Testis (tissue), 2 donors: ENCODE measurements at regions not wholly inside any gene's neighbourhood (a gene's known extent, or its start where the extent isn't known, plus 50 kb on each side); places are given as distances from the start of the nearest gene placed in this dataset.

ENCODE experiments used
- DNase-seq: peaks from one replicate; pipeline ENCODE4 v3.0.0-alpha.2; 2019
- H3K27ac ChIP-seq, 2 donors: fragments of 200-600 bp; sonication (generic); one replicate each; pipeline ENCODE4 v1.5.1; 2019
- H3K27me3 ChIP-seq: fragments of 200-600 bp; sonication (generic); one replicate; pipeline ENCODE4 v1.5.1; 2019
- H3K36me3 ChIP-seq: fragments of 200-600 bp; sonication (generic); one replicate; pipeline ENCODE4 v1.5.1; 2017; ENCODE audit warnings: low read depth; ENCODE audit errors: missing control alignments
- H3K4me1 ChIP-seq: fragments of 200-600 bp; sonication (generic); one replicate; pipeline ENCODE4 v1.5.1; 2019
- H3K4me3 ChIP-seq, 2 donors: fragments of 200-600 bp; sonication (generic); one replicate each; pipeline ENCODE4 v1.5.1; 2017 to 2019
- H3K9me3 ChIP-seq: fragments of 200-600 bp; sonication (generic); one replicate; pipeline ENCODE4 v1.5.1; 2017
- POLR2A ChIP-seq: fragments of 450-650 bp; IDR thresholded peaks from one replicate; pipeline ENCODE4 v1.6.1; 2017; ENCODE audit warnings: antibody characterized with exemption, mild to moderate bottlenecking, moderate library complexity
- whole genome bisulfite sequencing, 2 donors: methylation state at CpG; one replicate each; pipeline ENCODE4 v1.1.5; 2018; 5-methylcytosine and 5-hydroxymethylcytosine counted together
- intact Hi-C: fragments of 100-400 bp; cut with DNase I; formaldehyde crosslinking; loops from one replicate; pipeline ENCODE4 v1.15.1; 2023; ENCODE audit warnings: low total_unique reads
- TF ChIP-seq, protein P1 (sequence below), 3 experiments: fragments of 450-650 bp in 2 of 3; fragments of 200-600 bp in 1 of 3; sonication (generic) in 1 of 3; IDR thresholded peaks; one replicate each; pipeline ENCODE4 v1.5.1; 2016 to 2019; ENCODE audit warnings: antibody characterized with exemption in 3 of 3, mild to moderate bottlenecking in 2 of 3, moderate library complexity in 1 of 3

DNA sequence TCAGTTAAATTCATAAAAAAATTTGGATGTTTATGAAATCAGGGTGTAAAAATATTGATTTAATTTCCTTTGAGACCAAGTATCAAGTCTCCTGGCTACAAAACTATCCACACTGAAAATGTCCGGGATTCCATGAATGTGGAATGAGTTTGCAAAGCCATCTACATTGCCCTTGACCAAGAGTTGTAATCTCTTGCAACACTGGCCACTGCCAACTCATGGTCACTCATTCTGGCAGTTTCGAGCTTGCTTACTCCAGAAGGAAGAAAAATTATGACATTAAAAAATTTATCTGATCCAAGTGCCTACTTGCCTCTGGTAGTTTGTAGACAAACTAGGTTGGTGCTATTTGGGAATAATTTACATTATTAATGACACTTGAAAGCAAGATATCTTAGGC is 84.2 kb downstream of the NPY start:
- Histone ChIP-seq H3K27ac (no peak overlapping the region), H3K4me3 (no peak overlapping the region), H3K9me3 (no peaks in the 10 kb centered on the region), H3K4me1 (no peaks in the 10 kb centered on the region), H3K36me3 (no peaks in the 10 kb centered on the region), H3K27me3 (no peaks in the 10 kb centered on the region)
- intact Hi-C loops: no loop called here
- WGBS, 2 donors: 67 to 77% methylated on average over 2 of the region's 2 CpGs
- no peak for DNase-seq
- TF ChIP-seq, protein P1, sequence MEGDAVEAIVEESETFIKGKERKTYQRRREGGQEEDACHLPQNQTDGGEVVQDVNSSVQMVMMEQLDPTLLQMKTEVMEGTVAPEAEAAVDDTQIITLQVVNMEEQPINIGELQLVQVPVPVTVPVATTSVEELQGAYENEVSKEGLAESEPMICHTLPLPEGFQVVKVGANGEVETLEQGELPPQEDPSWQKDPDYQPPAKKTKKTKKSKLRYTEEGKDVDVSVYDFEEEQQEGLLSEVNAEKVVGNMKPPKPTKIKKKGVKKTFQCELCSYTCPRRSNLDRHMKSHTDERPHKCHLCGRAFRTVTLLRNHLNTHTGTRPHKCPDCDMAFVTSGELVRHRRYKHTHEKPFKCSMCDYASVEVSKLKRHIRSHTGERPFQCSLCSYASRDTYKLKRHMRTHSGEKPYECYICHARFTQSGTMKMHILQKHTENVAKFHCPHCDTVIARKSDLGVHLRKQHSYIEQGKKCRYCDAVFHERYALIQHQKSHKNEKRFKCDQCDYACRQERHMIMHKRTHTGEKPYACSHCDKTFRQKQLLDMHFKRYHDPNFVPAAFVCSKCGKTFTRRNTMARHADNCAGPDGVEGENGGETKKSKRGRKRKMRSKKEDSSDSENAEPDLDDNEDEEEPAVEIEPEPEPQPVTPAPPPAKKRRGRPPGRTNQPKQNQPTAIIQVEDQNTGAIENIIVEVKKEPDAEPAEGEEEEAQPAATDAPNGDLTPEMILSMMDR (IDR thresholded peaks at IDR 0.05): no peak
- no peak for TF ChIP-seq POLR2A

DNA sequence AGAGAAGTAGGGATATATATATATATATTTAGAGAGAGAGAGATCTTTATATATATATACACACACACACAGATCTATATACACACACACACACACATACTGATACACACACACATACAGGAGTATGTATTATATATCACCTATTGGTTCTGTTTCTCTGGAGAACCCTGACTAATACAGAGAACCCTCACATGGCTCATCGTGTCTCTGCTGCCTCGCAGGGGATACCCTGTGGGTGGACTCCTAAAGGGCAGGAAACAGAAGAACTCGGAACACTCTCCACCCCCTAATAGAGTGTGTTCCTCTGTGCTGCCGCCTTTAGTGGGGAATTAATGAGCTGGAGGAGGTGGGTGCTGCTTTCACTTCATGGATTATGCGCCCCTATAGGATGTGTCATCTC is 86.6 kb downstream of the NPY start:
- no peak for DNase-seq
- WGBS, 2 donors: 82 to 83% methylated on average over 5 of the region's 5 CpGs
- TF ChIP-seq, protein P1 (IDR thresholded peaks at IDR 0.05): no peak
- TF ChIP-seq POLR2A: no peak
- H3K4me3 ChIP-seq: no peak overlapping the region
- intact Hi-C loops: no loop called here
- no peak overlapping the region for H3K27ac ChIP-seq
- H3K36me3 ChIP-seq: no peaks in the 10 kb centered on the region
- H3K4me1 ChIP-seq: no peaks in the 10 kb centered on the region
- no peaks in the 10 kb centered on the region for H3K9me3 ChIP-seq
- H3K27me3 ChIP-seq: no peaks in the 10 kb centered on the region

DNA sequence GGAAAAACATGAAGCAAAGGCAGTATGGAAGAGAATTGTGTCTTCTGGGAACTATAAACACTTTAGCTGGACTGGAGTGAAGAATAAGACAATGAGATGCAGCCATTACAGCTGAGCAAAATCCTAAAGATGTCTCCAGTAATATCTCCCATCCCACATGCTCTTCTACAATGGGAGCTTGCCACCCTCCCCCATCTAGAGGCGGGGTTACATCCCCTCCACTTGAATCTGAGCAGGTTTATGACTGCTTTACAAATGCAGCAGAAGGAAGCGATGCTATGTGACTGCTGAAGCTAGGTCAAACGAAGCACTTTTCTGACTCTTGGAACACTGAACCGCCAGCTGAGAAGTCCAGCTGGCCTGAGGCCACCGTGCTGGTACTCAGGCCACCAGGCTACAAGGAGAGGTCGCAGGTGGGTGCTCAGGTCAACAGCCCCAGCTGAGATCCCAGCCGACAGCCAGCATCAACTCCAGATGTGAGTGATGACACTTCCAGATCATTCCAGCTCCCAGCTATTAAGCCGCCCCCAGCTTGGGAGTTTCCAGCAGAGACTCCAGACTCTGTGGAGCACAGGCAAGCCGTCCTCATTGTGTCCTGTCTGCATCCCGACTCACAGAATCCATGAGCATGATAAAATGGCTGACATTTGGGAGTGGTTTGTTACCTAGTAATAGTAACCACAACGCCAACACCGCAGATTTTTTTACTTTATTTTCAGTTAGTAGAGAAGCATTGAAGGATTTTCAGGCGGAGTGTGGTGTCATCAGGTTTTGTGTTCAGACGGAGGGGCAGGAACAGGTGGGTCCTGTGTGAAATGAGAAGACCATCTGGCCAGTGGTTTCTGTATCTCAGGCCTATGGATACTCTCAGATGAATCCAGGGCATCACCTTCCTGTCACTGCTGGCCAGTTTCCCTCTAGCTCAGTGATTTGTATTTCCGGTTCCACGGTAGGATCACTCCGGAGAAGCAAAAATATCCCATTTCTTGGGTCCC is 89.3 kb downstream of the NPY start:
- WGBS, 2 donors: 76 to 79% methylated on average over 17 of the region's 17 CpGs

DNA sequence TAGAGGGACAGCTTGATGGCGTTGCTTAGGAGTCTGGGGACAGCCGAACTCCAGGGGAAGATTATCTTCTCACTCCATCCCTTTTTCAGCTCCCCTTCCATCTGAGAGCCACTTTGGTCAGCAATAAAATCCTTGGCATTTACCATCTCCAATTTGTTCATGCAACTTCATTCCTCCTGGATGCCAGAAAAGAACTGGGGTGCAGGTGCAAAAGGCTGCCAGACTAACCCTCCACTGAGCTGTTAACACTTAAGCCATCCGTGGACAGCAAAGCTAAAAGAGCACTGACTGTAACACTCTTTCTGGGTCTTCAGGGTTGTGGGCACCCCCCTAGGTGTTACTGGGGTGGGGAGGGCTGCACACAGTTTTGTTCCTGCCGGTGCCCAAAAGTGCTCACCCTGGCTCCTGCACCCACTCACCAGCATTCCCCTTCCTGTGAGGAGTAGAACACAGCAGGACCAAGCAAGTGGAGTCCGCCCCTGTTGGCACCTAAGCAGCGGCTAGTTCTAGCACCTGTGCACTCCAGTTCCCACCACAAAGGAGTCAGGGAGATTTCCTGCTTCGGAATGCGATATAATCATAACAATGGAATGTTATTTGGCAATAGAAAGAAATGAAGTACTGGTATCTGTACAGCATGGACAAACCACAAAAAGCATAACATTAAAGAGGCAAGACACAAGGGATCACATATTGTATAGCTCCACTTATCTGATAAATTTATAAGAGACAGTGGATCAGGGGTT is 95.1 kb downstream of the NPY start:
- WGBS, 2 donors: 84% methylated on average over 8 of the region's 8 CpGs
- DNase-seq: no peak
- Histone ChIP-seq H3K27me3 (no peaks in the 10 kb centered on the region), H3K36me3 (no peaks in the 10 kb centered on the region), H3K4me1 (no peaks in the 10 kb centered on the region), H3K27ac (no peak overlapping the region), H3K4me3 (no peak overlapping the region), H3K9me3 (no peaks in the 10 kb centered on the region)
- TF ChIP-seq POLR2A: no peak
- TF ChIP-seq, protein P1 (IDR thresholded peaks at IDR 0.05): no peak
- intact Hi-C loops: no loop called here

More for the DNA sequence above, 89.3 kb downstream of the NPY start:
- H3K9me3 ChIP-seq: no peaks in the 10 kb centered on the region
- no peaks in the 10 kb centered on the region for H3K4me1 ChIP-seq
- H3K27me3 ChIP-seq: no peaks in the 10 kb centered on the region
- no peaks in the 10 kb centered on the region for H3K36me3 ChIP-seq
- H3K4me3 ChIP-seq: no peak overlapping the region
- H3K27ac ChIP-seq: no peak overlapping the region
- TF ChIP-seq, protein P1 (IDR thresholded peaks at IDR 0.05): no peak
- TF ChIP-seq POLR2A: no peak
- no peak for DNase-seq
- intact Hi-C loops: no loop called here
